Stimulated activated naive B cell treated with anti-CD40 and anti-IgM and Interleukin-4, amounts not matched to agents 10 μg/mL and 1 μg/mL and 100 μg/mL, for 72 hours (primary cell): ENCODE measurements at regions not wholly inside any gene's neighbourhood (a gene's known extent, or its start where the extent isn't known, plus 50 kb on each side); places are given as distances from the start of the nearest gene placed in this dataset.

ENCODE experiments used
- ATAC-seq, 2 donors: fragments of 150-1000 bp; cut with Tn5 transposase; replicated peaks; 2 replicates each; pipeline ENCODE4 v1.10.0; 2021; ENCODE audit warnings: moderate library complexity in 1 of 2
- DNase-seq: peaks from one replicate; pipeline ENCODE4 v3.0.0; 2021
- H3K27ac Mint-ChIP-seq: one replicate; pipeline ENCODE4 v1.8.0; 2022; ENCODE audit warnings: mild to moderate bottlenecking, mixed read lengths
- H3K27me3 Mint-ChIP-seq, 2 donors: one replicate each; pipeline ENCODE4 v1.8.0; 2022; ENCODE audit warnings: mixed read lengths in 2 of 2
- H3K36me3 Mint-ChIP-seq, 2 donors: one replicate each; pipeline ENCODE4 v1.8.0; 2022; ENCODE audit warnings: mixed read lengths in 2 of 2, mild to moderate bottlenecking in 1 of 2
- H3K4me1 Mint-ChIP-seq, 2 donors: one replicate each; pipeline ENCODE4 v1.8.0; 2022; ENCODE audit warnings: mixed read lengths in 2 of 2, mild to moderate bottlenecking in 1 of 2
- H3K4me3 Mint-ChIP-seq, 2 donors: one replicate each; pipeline ENCODE4 v1.8.0; 2022; ENCODE audit warnings: mild to moderate bottlenecking in 2 of 2, mixed read lengths in 2 of 2, moderate library complexity in 1 of 2
- H3K9me3 Mint-ChIP-seq, 2 donors: one replicate each; pipeline ENCODE4 v1.8.0; 2022; ENCODE audit warnings: mixed read lengths in 2 of 2, mild to moderate bottlenecking in 1 of 2

DNA sequence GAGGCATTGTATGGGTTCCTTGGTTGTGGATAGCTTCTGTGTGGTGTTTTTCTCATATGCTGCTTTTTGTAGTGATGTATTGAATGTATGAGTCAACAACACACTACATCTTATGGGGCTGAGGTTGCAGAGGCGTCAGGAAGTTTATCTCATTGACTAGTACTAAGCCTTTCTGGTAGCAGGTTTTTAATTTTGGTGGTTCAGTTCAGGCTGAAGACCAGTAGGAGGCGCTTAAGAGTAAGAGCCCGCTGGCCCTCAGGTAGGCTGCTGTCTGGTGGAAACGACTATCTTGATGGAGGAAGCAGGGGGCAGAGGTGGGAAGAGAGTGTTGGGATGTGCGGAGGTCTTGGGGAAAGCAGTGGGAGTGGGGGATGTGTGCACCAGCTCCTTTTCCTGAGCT lies 62.4 kb downstream of the RTP4 start:
- no peaks in the 10 kb centered on the region for H3K36me3 Mint-ChIP-seq
- ATAC-seq: no peak

More for the DNA sequence above, 62.4 kb downstream of the RTP4 start:
- Mint-ChIP-seq H3K27ac (no peak overlapping the region), H3K4me3 (no peak overlapping the region), H3K27me3 (peaks cover 21 to 30% of the 10 kb centered on the region in 2 donors), H3K4me1 (no peaks in the 10 kb centered on the region), H3K9me3 (no peaks in the 10 kb centered on the region)
- DNase-seq: no peak
